ENCODE measurements at regions not wholly inside any gene's neighbourhood (a gene's known extent, or its start where the extent isn't known, plus 50 kb on each side); places are given as distances from the start of the nearest gene placed in this dataset.

DNA sequence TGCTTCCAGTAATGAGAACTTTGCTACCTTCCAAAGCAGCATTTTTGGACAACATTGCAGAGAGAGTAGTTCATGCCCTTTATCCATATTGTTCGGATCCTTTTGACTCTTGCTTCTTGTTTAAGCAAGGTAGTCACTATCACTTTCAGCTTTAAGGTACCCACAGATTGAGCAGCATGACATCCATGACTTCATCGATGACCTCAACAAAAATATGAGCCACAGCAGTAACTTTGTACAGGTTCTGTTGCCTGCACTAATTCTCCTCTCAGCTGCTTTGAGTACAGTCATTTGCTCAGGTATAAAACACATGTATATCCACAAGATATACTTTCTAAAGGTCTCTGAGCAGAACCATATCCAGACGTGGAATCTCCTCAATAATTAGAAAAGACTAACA is 546.3 kb downstream of the SOX6 start:
- POLR2A ChIA-PET, result no interaction called here
- H3K9me3 Mint-ChIP-seq, result peaks cover 3% of the 10 kb centered on the region

DNA sequence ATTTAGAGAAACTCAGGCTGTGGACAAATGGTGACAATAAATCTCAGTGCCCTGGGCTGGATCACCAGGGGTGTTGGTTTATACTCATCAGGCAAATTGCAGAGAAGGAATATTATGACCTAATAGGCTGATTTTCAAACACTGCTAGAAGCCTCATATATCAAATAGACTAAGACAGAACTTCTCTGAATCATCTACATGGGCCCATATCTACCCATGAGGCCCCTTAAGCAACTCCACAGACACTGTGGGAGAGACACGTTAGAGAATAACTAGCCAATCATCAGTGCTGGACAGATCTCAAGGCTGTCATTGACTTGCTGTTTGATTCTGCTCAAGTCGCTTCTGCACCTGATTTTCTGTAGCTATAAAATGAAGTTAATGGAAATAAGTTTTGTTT is 545.8 kb downstream of the SOX6 start:
- Mint-ChIP-seq H3K27ac (no peak overlapping the region), H3K9me3 (peaks cover 3% of the 10 kb centered on the region), H3K4me3 (no peak overlapping the region), H3K4me1 (ENCODE audit: low read depth) (no peaks in the 10 kb centered on the region), H3K36me3 (ENCODE audit: low read depth) (no peaks in the 10 kb centered on the region), H3K27me3 (no peaks in the 10 kb centered on the region)
- DNase-seq, result no peak
- Histone ChIP-seq H3K4me1 (ENCODE audit: insufficient read depth, low read length) (no peaks in the 10 kb centered on the region), H3K27ac (ENCODE audit: low read depth in 1 of 2, low read length in 2 of 2) (no peak overlapping the region), H3K9me3 (ENCODE audit: control insufficient read depth in 1 of 2, insufficient read depth in 1 of 2, low read length in 2 of 2) (no peaks in the 10 kb centered on the region), H3K27me3 (ENCODE audit: control insufficient read depth in 1 of 2, insufficient read depth in 2 of 2, low read length in 2 of 2) (no peaks in the 10 kb centered on the region), H3K36me3 (ENCODE audit: insufficient read depth, low read length) (no peaks in the 10 kb centered on the region), H3K4me3 (ENCODE audit: low read length) (no peak overlapping the region)
- ATAC-seq (ENCODE audit: poor library complexity), result no peak
- TF ChIP-seq, protein P1, sequence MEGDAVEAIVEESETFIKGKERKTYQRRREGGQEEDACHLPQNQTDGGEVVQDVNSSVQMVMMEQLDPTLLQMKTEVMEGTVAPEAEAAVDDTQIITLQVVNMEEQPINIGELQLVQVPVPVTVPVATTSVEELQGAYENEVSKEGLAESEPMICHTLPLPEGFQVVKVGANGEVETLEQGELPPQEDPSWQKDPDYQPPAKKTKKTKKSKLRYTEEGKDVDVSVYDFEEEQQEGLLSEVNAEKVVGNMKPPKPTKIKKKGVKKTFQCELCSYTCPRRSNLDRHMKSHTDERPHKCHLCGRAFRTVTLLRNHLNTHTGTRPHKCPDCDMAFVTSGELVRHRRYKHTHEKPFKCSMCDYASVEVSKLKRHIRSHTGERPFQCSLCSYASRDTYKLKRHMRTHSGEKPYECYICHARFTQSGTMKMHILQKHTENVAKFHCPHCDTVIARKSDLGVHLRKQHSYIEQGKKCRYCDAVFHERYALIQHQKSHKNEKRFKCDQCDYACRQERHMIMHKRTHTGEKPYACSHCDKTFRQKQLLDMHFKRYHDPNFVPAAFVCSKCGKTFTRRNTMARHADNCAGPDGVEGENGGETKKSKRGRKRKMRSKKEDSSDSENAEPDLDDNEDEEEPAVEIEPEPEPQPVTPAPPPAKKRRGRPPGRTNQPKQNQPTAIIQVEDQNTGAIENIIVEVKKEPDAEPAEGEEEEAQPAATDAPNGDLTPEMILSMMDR (IDR thresholded peaks at IDR 0.05), result no peak
- CTCF ChIA-PET, result no interaction called here
- intact Hi-C loops (cut with DNase I, micrococcal nuclease), result no loop called here
- POLR2A ChIA-PET, result no interaction called here

More for the DNA sequence above, 546.3 kb downstream of the SOX6 start:
- CTCF ChIA-PET, result no interaction called here
- Mint-ChIP-seq H3K27me3 (no peaks in the 10 kb centered on the region), H3K4me1 (ENCODE audit: low read depth) (no peaks in the 10 kb centered on the region), H3K36me3 (ENCODE audit: low read depth) (no peaks in the 10 kb centered on the region), H3K4me3 (no peak overlapping the region), H3K27ac (no peak overlapping the region)
- intact Hi-C loops (cut with DNase I, micrococcal nuclease), result no loop called here
- Histone ChIP-seq H3K27ac (ENCODE audit: low read depth in 1 of 2, low read length in 2 of 2) (no peak overlapping the region), H3K9me3 (ENCODE audit: control insufficient read depth in 1 of 2, insufficient read depth in 1 of 2, low read length in 2 of 2) (no peaks in the 10 kb centered on the region), H3K36me3 (ENCODE audit: insufficient read depth, low read length) (no peaks in the 10 kb centered on the region), H3K4me1 (ENCODE audit: insufficient read depth, low read length) (no peaks in the 10 kb centered on the region), H3K4me3 (ENCODE audit: low read length) (no peak overlapping the region), H3K27me3 (ENCODE audit: control insufficient read depth in 1 of 2, insufficient read depth in 2 of 2, low read length in 2 of 2) (no peaks in the 10 kb centered on the region)
- TF ChIP-seq, protein P1 (IDR thresholded peaks at IDR 0.05), result no peak
- DNase-seq (no peak), ATAC-seq (ENCODE audit: poor library complexity) (no peak)

DNA sequence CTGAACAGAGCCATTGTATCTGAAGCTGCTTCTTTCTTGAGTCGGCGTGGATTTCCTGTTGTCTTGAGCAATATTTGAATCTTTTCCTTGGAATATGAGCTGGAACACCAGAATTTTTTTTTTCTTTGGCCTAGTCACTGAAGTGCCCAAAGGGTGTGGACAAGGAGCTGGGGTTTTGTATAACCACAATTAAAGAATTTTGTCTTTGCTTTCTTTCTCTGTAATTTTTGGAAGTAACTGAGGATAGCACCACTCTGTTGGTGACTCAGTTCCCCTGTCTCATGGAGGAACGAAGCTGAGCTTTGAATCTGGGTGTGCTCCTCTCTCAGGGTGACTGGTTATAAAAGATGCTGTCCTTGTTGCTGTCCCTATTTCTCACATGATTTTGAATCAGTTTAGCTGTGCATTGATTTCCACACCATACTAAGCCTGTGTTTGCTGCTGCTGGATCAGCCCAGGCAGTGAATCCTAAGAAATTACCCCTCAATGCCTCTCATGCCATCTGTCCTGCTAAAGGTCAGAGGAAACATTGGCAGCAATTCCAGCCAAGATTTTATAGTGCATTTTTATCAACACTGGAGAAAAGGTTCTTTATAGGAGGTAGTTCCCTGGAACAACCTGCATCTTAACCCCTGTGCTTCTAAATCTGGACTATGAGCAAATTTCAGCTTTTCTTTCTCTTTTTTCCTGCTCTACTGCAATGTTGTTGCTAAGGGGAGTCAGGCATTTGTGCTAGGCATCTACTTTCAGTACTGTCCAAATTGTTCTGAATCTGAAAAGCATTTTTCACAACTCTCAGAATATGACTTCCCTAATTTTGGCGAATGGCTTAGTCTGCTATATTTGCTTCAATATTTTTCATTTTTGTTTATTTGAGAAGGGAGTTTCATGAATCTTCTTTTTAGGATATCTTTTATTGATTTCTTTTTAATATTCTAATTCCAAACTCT is 540.8 kb downstream of the SOX6 start:
- Mint-ChIP-seq H3K27me3 (peaks cover 15% of the 10 kb centered on the region), H3K4me3 (no peak overlapping the region), H3K27ac (no peak overlapping the region), H3K4me1 (ENCODE audit: low read depth) (no peaks in the 10 kb centered on the region), H3K36me3 (ENCODE audit: low read depth) (no peaks in the 10 kb centered on the region), H3K9me3 (peaks cover 3% of the 10 kb centered on the region)
- POLR2A ChIA-PET, result no interaction called here
- H3K4me3 ChIP-seq (ENCODE audit: low read length), result no peak overlapping the region
- intact Hi-C loops (cut with DNase I, micrococcal nuclease), result no loop called here
- H3K9me3 ChIP-seq (ENCODE audit: control insufficient read depth in 1 of 2, insufficient read depth in 1 of 2, low read length in 2 of 2), result no peaks in the 10 kb centered on the region
- no peaks in the 10 kb centered on the region for H3K4me1 ChIP-seq (ENCODE audit: insufficient read depth, low read length)
- TF ChIP-seq, protein P1 (IDR thresholded peaks at IDR 0.05), result no peak
- DNase-seq (peak in 2 of 14 experiments; percentile 24 to 42), ATAC-seq (ENCODE audit: poor library complexity) (no peak)
- H3K36me3 ChIP-seq (ENCODE audit: insufficient read depth, low read length), result no peaks in the 10 kb centered on the region
- CTCF ChIA-PET, result interaction anchor here (1.7 kb wide), 1 partner anchor 11 kb away, joined by 4 read pairs; no protein-coding TSS in a partner anchor
- H3K27ac ChIP-seq (ENCODE audit: low read depth in 1 of 2, low read length in 2 of 2), result no peak overlapping the region
- no peaks in the 10 kb centered on the region for H3K27me3 ChIP-seq (ENCODE audit: control insufficient read depth in 1 of 2, insufficient read depth in 2 of 2, low read length in 2 of 2)
